Large intestine (tissue), 3 donors: ENCODE measurements at regions not wholly inside any gene's neighbourhood (a gene's known extent, or its start where the extent isn't known, plus 50 kb on each side); places are given as distances from the start of the nearest gene placed in this dataset.

Experiments used
- DNase-seq, 2 donors: peaks; one replicate each; pipeline versions ENCODE4 v3.0.0 to v3.0.0-alpha.2; 2013
- H3K27ac ChIP-seq: one replicate; pipeline ENCODE4 v1.5.1; 2013; ENCODE audit warnings: low read length
- H3K27me3 ChIP-seq: 2 replicates; pipeline ENCODE4 v1.6.1; 2013; ENCODE audit warnings: low read length; ENCODE audit not compliant: control insufficient read depth, insufficient read depth
- H3K36me3 ChIP-seq: 2 replicates; pipeline ENCODE4 v1.6.1; 2013; ENCODE audit warnings: low read length; ENCODE audit not compliant: control insufficient read depth, insufficient read depth
- H3K4me1 ChIP-seq: one replicate; pipeline ENCODE4 v1.6.1; 2013; ENCODE audit warnings: low read length; ENCODE audit not compliant: control insufficient read depth, insufficient read depth
- H3K4me3 ChIP-seq: one replicate; pipeline ENCODE4 v1.5.1; 2013; ENCODE audit warnings: low read length
- H3K9me3 ChIP-seq: one replicate; pipeline ENCODE4 v1.6.1; 2013; ENCODE audit warnings: mild to moderate bottlenecking, low read depth, low read length, moderate library complexity; ENCODE audit not compliant: control insufficient read depth
- WGBS: methylation state at CpG from one replicate; pipeline ENCODE4 v1.1.5; 2013; ENCODE audit warnings: low lambda C conversion rate; ENCODE audit not compliant: insufficient coverage; 5-methylcytosine and 5-hydroxymethylcytosine counted together

DNA sequence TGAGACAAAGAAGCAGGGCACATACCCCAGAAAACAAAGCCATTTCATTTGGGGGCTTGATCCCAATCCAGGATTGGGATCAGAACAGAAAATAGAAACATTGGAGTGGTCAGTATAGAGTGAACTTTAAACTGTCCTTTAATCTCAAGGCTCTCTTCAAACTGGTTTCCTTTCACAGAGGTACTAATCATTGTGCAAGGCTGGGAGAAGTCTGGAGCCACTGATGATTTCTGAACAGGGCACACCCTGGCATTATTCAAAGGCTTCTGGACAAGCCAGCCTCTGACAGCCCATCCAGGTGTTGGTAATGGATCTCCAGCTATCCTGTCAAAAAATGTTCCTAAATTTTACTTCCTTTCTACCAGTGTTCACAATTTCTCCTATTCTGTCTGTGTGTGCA lies 244.5 kb downstream of the DDX3Y start:
- no peaks in the 10 kb centered on the region for H3K4me1 ChIP-seq
- no peaks in the 10 kb centered on the region for H3K9me3 ChIP-seq
- H3K36me3 ChIP-seq: no peaks in the 10 kb centered on the region
- no peak overlapping the region for H3K4me3 ChIP-seq
- no peaks in the 10 kb centered on the region for H3K27me3 ChIP-seq
- peak in 1 of 2 donors; percentile 14 for DNase-seq
- no peak overlapping the region for H3K27ac ChIP-seq

- peak in 1 of 2 donors; percentile 1 for DNase-seq
- no peaks in the 10 kb centered on the region for H3K4me1 ChIP-seq
- no CpG with 5 or more reads among the region's 1 CpG for WGBS
- no peak overlapping the region for H3K27ac ChIP-seq
- H3K36me3 ChIP-seq: no peaks in the 10 kb centered on the region
- H3K27me3 ChIP-seq: no peaks in the 10 kb centered on the region
- no peak overlapping the region for H3K4me3 ChIP-seq
- no peaks in the 10 kb centered on the region for H3K9me3 ChIP-seq
Measured at GRCh38 chrY:13167698-13168097, 263.0 kb downstream of the DDX3Y start.

DNA sequence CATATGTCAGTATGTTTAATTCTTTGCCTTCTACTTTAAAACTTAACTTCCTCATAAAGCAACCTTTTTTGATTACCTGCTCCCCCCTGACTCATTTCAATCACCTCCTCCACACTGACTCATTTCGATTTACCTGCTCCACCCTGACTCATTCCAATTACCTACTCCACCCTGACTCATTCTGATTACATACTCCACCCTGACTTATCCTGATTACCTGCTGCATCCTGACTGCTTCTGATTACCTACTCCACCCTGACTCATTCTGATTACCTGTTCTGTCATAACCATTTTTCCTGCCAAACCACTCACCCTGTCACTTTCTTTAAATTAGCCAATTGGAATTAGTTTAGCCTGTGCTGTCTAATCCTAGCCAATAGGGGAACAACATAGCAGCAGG lies 263.6 kb downstream of the DDX3Y start:
- no peaks in the 10 kb centered on the region for H3K9me3 ChIP-seq
- H3K27ac ChIP-seq: no peak overlapping the region
- 57% methylated on average over 1 of the region's 1 CpG for WGBS
- H3K4me1 ChIP-seq: no peaks in the 10 kb centered on the region
- no peaks in the 10 kb centered on the region for H3K27me3 ChIP-seq
- no peaks in the 10 kb centered on the region for H3K36me3 ChIP-seq
- peak in 1 of 2 donors; percentile 9 for DNase-seq
- no peak overlapping the region for H3K4me3 ChIP-seq
